ENCODE measurements at regions not wholly inside any gene's neighbourhood (a gene's known extent, or its start where the extent isn't known, plus 50 kb on each side); places are given as distances from the start of the nearest gene placed in this dataset.

DNA sequence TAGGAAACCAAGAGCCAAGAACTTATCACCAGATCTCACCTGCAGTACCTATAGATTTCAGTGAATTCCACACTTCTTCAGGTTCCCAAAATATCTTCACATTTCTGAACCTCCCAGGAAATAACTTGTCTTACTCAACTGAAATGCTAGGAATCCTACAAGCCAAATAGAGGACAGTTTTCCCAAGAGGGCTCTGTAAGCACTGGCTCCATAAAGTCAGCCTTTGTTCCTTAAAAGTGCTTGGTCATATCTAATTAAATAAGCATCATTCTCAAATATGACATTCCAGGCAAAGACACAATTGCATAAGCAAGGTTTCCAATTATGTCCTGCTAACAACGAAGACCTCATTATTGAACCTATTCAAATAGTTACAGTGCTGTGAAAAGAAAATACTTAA is 154.6 kb upstream of the MGAT5 start:
- in situ Hi-C loops (cut with HindIII; ENCODE audit: low pct_unique_long_range_greater_than_20kb, low sequenced_read_pairs), result no loop called here
- DNase-seq (ENCODE audit: low read depth), result no peak

DNA sequence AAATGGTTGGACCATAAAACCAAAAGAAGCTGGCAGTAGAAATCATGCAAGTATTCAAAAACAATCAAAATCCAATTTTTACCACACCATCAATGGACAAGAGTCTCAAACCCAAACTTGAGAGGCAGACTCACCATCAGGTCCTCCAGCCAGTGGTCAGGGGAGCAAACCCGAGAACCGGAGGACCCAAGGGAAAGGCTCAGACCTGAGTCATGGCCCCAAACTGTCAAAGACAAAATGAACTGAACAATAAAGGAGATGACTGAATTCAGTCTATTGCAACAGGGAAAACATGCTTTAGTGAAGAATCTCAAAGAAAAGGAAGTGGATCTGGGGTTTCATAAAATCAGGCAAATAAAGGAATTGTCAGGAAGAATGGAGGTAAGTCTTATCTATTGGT is 150.7 kb upstream of the MGAT5 start:
- in situ Hi-C loops (cut with HindIII; ENCODE audit: low pct_unique_long_range_greater_than_20kb, low sequenced_read_pairs), result no loop called here
- DNase-seq (ENCODE audit: low read depth), result no peak

DNA sequence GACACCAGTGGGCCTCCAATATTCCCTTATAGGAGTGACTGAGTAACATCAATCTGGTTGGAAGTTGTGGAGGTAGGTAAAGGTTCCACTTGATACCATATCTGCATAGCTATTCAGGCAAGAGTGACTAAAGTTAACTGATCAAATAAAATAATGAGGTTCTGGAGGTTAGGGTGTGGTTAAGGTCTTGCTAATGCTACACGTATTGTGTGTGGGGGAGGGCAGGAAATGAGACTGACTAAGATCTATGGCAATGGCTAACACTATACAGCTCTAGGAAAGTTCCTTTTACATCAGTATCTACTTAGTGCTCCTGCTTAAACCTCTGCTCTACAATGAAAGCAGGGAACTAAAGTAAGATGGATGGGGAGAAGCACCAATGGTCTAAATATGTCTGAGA is 149.1 kb upstream of the MGAT5 start:
- in situ Hi-C loops (cut with HindIII; ENCODE audit: low pct_unique_long_range_greater_than_20kb, low sequenced_read_pairs), result no loop called here
- DNase-seq (ENCODE audit: low read depth), result no peak

DNA sequence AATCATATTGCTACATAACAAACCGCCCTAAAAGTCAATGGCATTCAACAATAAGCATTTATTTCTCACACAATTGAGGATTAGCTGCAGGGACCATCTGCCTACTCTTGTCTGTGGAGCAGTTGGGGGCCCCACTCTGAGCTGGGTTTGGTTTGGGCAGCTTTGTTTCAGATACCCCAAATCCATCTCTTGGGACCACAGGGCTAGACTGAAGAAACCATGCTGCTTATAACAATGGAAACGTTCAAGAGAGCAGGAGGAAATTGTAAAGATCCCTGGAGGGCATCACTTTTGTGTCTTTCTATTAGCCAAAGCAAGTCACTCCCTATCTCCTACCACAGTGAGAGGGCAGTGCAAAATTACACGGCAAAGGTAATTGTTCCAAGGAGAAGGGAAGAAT is 146.5 kb upstream of the MGAT5 start:
- DNase-seq (ENCODE audit: low read depth), result no peak
- in situ Hi-C loops (cut with HindIII; ENCODE audit: low pct_unique_long_range_greater_than_20kb, low sequenced_read_pairs), result no loop called here

DNA sequence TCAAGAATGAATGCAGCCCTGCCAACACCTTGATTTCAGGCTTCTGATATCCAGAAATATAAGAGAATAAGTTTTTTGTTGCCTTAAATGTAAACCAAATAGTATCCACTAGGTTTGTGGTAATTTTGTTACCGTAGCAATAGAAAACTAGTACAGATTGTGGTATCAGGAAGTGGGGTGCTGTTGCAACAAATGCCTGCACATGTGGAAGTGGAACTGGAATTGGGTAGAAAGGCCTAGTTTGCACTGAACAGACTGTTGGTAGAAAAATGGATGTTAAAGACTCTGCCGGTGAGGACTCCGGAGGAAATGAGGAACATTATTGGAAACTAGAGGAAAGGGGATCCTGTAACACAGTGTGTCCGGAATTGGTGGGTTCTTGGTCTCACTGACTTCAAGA is 145.8 kb upstream of the MGAT5 start:
- in situ Hi-C loops (cut with HindIII; ENCODE audit: low pct_unique_long_range_greater_than_20kb, low sequenced_read_pairs), result no loop called here
- DNase-seq (ENCODE audit: low read depth), result no peak

DNA sequence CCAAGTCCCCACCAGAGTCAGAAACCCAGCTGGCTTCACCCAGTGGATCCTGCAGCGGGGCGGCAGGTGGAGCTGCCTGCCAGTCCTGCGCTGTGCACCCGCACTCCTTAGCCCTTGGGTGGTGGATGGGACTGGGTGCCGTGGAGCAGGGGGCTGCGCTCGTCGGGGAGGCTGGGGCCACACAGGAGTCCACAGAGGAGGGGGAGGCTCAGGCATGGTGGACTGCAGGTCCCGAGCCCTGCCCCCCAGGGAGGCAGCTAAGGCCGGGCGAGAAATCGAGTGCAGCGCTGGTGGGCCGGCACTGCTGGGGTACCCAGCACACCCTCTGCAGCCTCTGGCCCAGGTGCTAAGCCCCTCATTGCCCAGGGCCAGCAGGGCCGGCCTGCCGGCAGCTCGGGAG is 144.6 kb upstream of the MGAT5 start:
- DNase-seq (ENCODE audit: low read depth), result no peak
- in situ Hi-C loops (cut with HindIII; ENCODE audit: low pct_unique_long_range_greater_than_20kb, low sequenced_read_pairs), result no loop called here

DNA sequence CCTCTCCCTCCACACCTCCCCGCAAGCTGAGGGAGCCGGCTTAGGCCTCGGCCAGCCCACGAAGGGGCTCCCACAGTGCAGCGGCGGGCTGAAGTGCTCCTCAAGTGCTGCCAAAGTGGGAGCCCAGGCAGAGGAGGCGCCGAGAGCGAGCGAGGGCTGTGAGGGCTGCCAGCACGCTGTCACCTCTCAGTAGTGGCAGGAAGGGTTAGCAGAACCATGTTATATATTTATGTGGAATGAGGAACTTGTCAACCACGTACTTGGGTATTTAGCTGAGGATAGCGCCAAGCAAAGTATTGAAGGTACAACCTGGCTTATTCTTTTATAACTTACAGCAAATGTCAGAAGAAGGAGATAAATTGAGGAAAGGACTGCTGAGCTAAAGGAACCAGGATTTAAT is 144.1 kb upstream of the MGAT5 start:
- in situ Hi-C loops (cut with HindIII; ENCODE audit: low pct_unique_long_range_greater_than_20kb, low sequenced_read_pairs), result no loop called here
- DNase-seq (ENCODE audit: low read depth), result no peak

DNA sequence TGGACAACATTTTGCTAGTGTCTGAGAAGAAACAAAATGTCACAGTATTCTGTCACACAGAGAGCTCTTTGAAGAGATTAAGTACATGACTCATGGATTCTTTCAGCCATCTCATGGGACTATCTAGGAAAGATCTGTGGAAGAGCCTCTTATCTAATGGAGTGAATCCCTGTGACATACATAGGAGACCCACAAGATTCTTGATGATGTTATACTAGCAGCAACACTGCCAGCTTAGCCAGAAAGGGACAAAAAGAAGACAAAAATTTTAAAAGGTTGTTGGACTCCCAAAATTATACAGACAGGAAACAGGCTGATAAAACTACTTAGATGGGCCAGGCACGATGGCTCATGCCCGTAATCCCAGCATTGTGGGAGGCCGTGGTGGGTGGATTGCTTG is 143.3 kb upstream of the MGAT5 start:
- in situ Hi-C loops (cut with HindIII; ENCODE audit: low pct_unique_long_range_greater_than_20kb, low sequenced_read_pairs), result no loop called here
- DNase-seq (ENCODE audit: low read depth), result no peak

DNA sequence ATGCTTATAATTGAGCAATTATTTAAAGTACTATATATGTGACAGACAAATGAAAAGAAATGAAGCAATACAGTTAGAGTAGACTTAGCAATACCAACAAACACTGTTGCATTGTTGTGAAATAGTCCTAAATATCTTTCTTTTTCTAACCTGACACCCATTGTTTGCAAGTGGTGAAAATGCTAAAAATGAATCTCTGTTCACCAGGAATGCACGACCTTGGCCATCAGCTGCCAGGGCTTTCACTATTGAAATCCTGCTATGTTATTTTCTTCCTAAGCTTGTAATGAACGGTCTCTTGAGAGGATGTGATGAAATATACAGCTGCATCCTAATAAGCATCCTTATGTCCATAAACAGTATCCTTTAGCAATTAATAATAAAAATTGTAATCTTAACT is 136.2 kb upstream of the MGAT5 start:
- in situ Hi-C loops (cut with HindIII; ENCODE audit: low pct_unique_long_range_greater_than_20kb, low sequenced_read_pairs), result no loop called here
- DNase-seq (ENCODE audit: low read depth), result no peak

DNA sequence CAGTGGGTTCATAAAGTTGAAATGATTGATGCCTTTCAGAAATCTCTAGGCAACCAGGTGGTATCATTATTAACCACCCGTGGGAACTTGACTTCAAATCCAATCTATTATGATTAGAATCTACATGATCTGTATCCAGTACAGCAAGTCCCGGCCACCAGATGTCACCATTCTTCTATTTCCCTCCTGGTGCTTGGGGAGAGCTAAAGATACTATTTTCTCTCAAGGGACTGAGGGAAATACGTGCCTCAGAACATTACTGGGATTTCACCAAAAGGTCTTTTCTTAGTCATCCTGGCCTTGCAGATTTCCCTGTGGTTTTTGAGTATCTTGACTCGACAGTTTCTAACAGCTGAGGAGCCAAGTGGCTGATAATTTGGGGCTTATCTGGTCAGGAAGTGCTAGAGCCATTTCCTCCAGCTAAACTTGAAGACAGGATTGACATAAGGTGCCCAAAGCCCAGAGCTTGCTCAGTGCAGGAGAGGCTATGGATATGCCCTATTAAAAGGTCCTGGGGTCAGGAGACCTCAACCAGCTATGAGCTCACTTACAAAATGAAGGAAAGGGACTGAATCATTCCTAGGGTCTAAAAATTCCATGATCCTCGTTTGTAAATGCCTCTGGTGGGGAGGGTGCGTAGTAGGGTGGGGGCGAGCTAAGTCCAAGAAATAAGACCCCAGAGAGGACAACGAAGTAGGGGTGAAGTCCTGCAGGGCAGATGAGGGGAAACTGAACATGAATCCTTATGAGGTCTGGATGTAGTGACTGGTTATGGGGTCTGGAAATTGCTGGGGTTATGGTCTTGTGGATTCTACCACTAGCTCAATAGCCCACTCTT is 135.4 kb upstream of the MGAT5 start:
- DNase-seq (ENCODE audit: low read depth), result peak; percentile 89
- in situ Hi-C loops (cut with HindIII; ENCODE audit: low pct_unique_long_range_greater_than_20kb, low sequenced_read_pairs), result no loop called here

DNA sequence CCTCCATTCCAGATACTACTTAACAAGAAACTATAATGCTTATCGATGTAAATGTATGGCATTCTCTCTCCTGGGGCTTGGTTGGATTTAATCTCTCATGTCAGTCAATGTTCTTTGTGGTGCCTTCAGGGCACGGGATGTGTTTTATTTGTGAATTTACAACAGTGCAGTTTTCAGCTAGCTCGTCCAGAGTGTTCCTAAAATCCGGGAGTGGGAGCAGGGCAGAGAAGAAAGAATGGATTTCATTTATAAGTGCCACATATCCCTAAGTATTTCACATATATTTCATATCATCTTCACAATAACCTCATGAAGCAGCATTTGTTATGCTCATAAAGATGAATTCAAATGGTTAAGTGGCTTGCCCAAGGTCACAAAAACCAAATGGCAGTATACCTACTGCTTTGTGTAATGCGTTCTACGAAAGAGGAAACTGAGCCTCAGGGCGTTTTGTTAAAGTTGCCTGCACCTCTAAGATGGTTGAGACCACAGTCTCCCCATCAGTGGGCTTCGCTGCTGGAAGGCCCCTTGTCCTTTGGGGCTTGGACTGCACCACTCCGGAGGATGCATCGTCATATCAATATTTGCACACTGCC is 134.7 kb upstream of the MGAT5 start:
- in situ Hi-C loops (cut with HindIII; ENCODE audit: low pct_unique_long_range_greater_than_20kb, low sequenced_read_pairs), result no loop called here
- no peak for DNase-seq (ENCODE audit: low read depth)

DNA sequence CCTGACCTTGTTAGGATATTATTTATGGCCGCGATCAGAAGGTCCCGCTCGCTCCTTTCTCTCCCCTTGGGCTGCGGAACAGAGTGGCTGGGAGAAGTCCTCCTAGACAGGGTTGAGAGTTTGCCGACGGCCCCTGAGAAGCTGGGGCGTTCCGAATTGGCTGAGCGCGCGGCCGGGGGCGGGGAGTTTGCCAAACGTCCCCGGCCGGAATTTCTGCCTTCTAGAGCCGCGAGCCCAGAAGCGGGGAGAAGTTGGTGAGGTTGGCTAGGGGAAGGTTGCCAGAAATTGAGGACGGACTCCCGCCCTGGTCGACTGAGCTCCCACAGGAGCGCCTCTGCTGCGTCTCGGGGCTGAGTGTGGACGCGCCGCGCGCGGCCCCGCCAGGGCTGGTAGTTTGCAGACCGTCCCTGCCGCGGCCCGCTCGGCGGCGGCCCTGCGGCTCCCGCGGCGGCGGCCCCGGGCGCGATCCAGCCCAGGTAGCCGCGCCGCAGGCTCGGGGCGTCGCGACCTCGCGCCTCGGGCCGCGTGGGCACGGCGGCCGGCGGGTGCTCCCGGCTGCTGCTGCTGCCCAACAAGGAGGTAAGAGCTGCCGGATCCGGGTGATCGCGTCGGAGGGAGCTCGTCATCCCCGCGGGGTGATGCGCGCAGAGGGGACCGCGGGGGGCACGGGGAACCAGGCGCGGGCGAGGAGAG is 134.0 kb upstream of the MGAT5 start:
- in situ Hi-C loops (cut with HindIII; ENCODE audit: low pct_unique_long_range_greater_than_20kb, low sequenced_read_pairs), result no loop called here
- peak; percentile 91 for DNase-seq (ENCODE audit: low read depth)

DNA sequence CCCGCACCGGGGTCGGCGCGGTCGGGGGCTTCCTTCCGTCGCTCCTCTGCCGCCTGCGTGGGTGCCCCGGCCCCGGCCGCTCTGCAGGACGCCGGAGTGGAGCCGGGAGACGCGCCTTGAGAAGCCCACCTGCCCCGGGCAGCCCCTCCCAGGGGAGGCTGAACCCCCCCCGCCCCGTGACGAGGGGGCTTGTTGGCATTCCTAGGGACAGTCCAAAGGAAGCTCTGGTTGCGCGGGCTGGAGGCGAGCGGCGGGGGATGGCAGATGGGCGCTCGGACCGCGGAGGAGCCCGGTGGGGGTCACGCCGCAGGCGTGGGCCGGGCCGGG is 133.5 kb upstream of the MGAT5 start:
- DNase-seq (ENCODE audit: low read depth), result no peak
- in situ Hi-C loops (cut with HindIII; ENCODE audit: low pct_unique_long_range_greater_than_20kb, low sequenced_read_pairs), result no loop called here

DNA sequence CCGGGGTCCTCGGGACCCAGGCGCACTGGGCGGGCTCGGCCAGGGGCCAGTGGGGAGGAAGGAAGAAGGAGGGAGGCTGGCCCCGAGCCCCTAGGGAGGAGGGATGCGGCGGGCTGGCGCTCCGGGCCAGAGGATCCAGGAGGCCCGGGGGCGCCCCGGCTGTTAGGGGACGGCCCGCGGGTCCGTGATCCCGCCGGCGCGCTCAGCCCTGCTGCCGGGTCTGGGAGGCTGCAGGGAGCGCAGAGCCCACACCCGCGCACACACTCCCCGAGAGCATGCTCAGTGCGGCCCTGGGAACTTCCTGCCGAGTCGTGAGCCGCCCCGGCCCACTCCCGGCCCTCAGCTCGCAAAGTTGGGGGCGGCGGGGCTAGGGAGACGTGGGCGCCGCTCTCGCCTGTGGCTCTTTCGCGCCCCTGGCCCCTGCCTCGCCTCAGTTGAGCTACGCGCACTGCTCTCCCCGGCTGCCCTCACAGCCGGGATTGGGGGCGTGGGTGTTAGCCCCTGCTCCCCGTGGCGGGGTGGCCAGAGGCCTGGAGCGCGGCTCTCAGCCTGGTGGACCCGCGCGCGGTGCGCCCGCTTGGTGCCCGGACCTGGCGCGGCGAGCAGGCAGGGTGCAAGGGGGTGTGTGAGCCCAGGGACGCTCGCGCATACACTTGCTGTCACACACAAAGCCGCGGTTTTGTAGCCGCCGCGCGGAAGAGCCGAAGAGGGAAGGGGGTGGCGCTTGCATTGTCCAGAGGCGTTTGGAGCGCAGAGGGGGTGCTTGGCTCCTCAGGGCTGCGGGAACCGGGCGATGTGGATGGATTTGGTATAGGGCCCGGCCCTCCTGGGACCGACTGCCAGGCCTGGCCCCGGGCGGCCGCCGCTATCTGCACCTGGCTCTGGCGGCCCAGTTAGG is 132.9 kb upstream of the MGAT5 start:
- in situ Hi-C loops (cut with HindIII; ENCODE audit: low pct_unique_long_range_greater_than_20kb, low sequenced_read_pairs), result no loop called here
- peak; percentile 38 for DNase-seq (ENCODE audit: low read depth)

DNA sequence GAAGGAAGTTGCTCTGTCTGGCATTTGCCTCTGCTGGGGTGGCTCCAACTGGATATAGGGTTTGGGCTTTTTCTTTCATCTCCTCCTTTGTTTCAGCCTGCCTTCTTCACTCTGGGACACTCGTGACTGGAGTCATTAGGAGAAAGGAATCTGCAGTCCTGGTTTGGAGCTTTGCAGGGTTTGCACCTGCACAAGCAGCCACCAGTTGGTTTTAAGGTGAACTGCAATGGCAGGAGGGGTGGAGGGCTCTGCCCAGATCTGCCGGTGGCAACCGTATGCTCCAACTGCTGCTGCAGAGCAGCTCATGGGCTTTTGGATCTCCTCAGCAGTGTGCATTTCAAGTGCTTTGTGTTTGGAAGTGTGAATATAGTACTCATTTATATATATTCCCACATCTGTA is 131.3 kb upstream of the MGAT5 start:
- DNase-seq (ENCODE audit: low read depth), result no peak
- in situ Hi-C loops (cut with HindIII; ENCODE audit: low pct_unique_long_range_greater_than_20kb, low sequenced_read_pairs), result no loop called here

DNA sequence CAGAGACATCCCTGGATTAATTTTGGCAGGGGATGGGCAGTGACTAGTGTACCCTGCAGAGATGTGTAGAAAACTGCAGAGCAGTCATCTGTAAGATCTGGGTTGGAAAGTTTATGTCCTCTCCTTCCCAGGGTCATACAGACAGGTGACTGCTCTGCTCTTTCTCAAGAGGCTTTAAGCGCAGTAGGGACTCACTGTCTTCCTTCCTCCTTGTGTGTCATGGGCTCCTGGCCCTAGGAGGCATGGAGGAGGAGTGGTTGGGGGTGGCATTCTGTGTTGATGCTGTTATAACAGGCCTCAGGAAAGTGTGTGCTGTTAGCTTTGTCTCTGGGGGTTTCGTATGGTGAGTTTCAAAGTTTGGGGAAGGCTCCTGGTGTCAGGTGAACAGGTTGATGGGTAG is 130.5 kb upstream of the MGAT5 start:
- DNase-seq (ENCODE audit: low read depth), result no peak
- in situ Hi-C loops (cut with HindIII; ENCODE audit: low pct_unique_long_range_greater_than_20kb, low sequenced_read_pairs), result no loop called here

DNA sequence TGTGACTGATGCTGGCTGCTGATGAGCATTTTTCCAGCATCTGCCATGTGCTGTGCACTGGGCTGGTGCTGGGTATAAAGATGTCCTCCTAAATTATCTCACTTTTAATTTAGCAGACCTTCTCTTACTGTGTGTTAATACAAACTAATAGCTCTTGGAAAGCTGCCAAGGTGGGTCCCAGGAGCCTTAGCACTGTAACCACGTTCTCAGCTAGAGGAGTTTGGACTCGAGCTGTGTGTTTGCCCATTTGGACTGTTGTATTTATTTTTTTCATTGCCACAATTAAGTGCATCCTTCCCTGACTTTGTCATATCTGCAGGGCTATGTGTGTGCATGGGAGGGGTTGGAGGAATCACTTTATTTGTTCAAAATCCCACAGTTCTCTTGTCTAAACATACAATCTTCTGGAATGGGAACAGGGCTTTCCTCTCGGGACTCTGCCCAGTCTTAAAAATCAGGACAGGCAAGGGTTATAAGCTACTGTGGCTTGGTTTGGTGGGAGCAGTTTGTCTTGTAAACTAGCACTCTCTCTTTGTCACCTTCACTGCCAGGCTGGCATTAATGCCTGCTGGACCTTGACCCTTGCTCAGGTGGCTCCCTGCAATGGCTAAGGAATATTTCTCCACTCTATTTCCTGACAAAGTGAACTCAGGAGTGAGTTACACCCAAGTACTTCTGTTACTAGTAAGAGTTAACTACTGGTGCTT is 129.7 kb upstream of the MGAT5 start:
- DNase-seq (ENCODE audit: low read depth), result no peak
- in situ Hi-C loops (cut with HindIII; ENCODE audit: low pct_unique_long_range_greater_than_20kb, low sequenced_read_pairs), result no loop called here

DNA sequence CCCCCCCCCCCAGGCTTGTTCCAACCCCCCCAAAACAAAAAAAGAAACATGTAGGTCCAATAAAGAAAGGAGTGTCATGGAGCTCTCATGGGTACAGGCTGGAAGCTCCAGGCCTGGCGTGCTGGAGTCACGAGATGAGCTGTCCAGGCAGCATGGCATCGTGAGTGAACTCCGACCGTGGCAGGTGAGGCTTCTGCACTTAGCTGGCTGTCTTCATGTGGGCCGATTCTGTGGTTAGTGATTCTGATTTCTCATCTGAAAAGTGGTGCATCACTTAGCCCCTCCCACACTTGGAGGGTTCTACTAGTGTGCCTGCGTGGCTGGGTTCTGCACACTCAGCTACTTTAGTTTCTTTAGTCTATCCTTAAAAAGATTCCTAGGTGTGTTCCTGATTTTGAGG is 126.4 kb upstream of the MGAT5 start:
- no peak for DNase-seq (ENCODE audit: low read depth)
- in situ Hi-C loops (cut with HindIII; ENCODE audit: low pct_unique_long_range_greater_than_20kb, low sequenced_read_pairs), result no loop called here

Measured in Caki2 (cell line).